Stimulated activated CD8-positive, alpha-beta memory T cell treated with anti-CD3 and anti-CD28 coated beads, Interleukin-7, amount 100 ng/mL, for 48 hours (primary cell): ENCODE measurements at regions not wholly inside any gene's neighbourhood (a gene's known extent, or its start where the extent isn't known, plus 50 kb on each side); places are given as distances from the start of the nearest gene placed in this dataset.
"Not testable (repeated sequence)": the region's sequence is repeated elsewhere in the genome, so short reads cannot be mapped to it uniquely, and the experiment has no call there.

Experiments
- DNase-seq, 2 donors: peaks; one replicate each; pipeline ENCODE4 v3.0.0-alpha.2; 2020; ENCODE audit warnings: low read depth in 1 of 2; ENCODE audit errors: extremely low read depth in 1 of 2

- no peak for DNase-seq
Observed at GRCh38 chrX:13955975-13956374, 73.7 kb downstream of the GEMIN8 start.

- DNase-seq, result no peak
Observed at GRCh38 chrX:13955095-13955647, 74.5 kb downstream of the GEMIN8 start.

DNA sequence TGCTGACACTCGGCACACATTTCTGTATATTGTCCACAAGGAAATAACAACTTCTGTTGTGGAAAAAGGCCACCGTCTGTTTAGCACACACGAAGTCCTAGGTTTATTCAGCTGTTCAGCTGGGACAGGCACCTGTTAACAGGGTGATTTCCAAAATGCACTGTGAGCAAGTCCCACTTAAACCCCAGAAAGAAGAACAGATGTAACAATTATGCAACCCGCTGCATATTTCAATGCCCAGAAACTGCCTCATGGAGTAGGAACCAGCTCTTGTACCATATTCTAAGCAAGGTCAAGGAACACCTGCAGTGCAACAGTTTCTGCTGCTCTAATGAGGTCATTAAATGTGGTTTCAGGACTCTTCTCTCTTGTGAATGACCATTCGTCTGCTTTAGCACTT lies 77.1 kb downstream of the GEMIN8 start:
- DNase-seq, result no peak

DNA sequence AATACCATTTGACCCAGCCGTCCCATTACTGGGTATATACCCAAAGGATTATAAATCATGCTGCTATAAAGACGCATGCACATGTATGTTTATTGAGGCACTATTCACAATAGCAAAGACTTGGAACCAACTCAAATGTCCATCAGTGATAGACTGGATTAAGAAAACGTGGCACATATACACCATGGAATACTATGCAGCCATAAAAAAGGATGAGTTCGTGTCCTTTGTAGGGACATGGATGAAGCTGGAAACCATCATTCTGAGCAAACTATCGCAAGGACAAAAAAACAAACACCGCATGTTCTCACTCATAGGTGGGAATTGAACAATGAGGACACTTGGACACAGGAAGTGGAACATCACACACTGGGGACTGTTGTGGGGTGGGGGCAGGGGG lies 83.5 kb downstream of the GEMIN8 start:
- DNase-seq, result not testable (repeated sequence)

- not testable (repeated sequence) for DNase-seq
Observed at GRCh38 chrX:13945787-13946186, 83.9 kb downstream of the GEMIN8 start.

- no peak for DNase-seq
Observed at GRCh38 chrX:13940671-13941070, 89.0 kb downstream of the GEMIN8 start.

- no peak for DNase-seq
Observed at GRCh38 chrX:13939741-13940597, 89.7 kb downstream of the GEMIN8 start.

DNA sequence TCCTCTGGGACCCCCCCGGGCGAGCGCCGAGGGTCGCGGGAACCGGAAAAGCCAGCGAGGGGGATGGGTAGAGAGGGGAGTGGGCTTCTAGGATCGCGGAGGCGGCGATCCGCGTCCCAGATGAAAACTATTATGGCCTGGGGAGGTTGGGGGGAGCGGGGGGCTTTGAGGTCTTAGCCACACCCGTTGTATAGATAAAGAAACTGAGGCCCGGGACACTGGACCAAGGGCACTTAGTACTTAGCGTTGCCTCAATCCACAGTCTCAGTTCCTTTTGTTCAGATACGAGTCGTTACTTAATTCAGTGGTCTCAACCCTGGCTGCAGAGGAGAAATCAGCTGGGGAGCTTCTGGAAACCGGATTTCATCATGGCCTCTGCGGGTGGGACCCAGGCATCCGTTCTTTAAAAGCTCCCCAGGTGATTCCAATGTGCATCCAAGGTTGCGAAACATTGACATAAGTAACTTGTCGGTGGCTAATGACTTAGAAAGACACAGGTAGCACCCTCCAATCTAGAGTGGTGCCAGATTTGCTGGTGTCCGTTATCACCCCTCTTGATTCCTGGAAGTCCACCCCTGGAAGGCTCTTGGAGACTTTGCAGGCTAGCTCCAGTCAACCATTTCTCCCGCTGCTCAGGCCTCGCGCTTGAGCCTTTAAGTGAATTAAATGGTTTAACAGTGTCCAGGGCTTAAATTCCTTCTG lies 90.7 kb downstream of the GEMIN8 start:
- DNase-seq, result no peak

- no peak for DNase-seq
Observed at GRCh38 chrX:13938051-13938828, 91.5 kb downstream of the GEMIN8 start.

DNA sequence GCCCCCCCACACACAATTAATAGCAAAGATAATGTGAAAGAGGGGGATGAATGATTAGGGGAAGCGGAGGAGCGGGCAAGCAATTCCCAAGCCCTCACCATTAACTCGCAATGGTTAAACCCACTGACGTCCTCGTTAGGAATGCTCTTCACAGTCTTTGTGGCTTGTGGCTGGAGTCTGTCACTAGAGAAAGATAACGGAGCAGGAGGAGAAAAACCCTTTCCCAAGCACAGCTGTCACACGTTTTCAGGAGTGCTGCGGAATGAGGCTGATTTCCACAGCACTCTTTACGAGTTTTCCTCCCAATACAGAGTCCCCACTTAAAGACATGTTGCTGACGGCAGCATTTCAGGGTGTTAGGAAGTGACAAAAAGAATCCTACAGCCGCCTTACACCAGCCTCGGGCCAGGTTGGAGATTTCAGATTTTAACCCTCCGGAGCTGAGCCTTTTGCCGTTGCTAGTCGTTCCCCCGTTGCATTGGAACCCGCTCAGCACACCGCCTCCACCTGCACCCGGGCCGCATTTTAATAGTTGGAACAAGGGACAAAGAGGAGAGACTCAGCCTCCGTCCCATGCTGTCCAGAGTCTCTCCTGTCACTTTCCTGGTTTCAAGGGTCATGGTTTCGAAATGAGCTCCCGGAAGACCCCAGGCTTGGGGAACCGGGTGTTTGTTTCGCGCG lies 92.2 kb downstream of the GEMIN8 start:
- DNase-seq, result no peak

DNA sequence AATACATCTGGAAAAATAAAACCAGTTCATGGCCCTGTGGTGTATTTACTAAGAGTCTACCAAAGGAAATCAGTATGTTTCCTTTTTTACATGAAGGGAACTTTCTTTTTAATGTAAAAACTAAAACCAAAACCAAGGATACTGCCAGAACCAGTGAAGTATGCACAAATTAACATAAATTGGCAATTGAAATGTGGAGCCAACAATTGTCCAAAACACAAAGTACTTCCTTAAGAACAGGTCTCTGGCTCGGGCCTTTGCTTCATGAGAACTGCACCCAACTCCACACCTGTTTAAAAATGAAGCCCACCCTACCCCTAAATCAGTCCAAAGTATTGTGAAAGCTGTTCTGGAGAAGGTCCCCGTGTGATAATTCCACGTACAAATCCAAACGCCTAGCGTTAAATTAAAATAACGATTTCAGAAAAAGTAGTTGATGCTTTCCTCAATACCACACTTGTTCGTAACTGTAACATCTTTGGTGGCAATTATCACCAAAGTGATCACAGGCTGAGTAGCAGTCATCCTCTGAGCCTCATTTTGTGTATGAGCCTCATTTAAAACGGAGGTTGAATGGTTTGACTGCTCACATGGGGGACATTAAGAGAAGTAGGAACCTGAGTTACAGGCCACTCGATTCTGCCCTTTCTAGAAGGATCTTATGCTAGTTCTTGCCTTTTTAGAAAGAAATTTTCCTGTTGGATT lies 93.0 kb downstream of the GEMIN8 start:
- no peak for DNase-seq

GRCh38 chrX:13934731-13935130 lies 95.0 kb downstream of the GEMIN8 start:
- no peak for DNase-seq

DNA sequence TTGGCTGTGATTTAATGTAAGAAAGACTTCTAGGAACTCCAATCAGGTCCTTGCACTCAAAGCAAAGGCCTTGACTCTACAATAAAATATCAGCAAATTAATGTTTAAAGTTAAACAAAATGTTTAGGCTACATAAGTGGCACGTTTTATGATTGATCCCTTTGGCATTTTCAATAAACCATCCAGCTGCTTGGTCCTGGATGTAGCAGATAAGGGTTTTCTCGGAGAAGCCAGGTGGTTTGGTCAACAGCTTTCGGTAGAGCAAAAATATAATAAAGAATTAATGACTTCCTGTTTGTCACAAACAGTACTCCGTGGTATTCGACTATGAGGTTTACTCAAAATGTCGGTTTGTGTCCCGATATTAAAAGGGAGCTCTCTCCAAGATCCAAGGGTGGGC lies 95.8 kb downstream of the GEMIN8 start:
- DNase-seq, result no peak

- DNase-seq, result no peak
Observed at GRCh38 chrX:13933352-13933751, 96.3 kb downstream of the GEMIN8 start.

- no peak for DNase-seq
Observed at GRCh38 chrX:13932416-13932815, 97.3 kb downstream of the GEMIN8 start.

DNA sequence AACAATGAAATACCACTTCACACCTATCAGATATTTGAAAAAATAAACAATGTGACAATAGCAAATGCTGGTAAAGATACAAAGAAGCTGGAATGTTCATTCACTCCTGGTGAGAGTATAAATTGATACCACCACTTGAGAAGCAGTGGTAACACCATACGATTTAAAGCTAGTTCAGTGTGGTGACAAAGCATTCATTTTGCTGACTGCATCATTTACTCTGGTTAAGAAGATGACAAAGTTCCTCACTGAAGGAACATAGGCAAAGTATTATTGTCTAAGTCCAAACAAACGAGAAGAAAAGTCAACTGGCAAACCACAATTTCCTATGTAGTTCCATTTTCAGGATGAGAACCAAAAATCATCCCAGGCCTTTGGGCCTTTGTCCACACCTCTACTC lies 102.5 kb downstream of the GEMIN8 start:
- DNase-seq, result no peak

GRCh38 chrX:13923845-13924244 lies 105.8 kb downstream of the GEMIN8 start:
- DNase-seq, result no peak

DNA sequence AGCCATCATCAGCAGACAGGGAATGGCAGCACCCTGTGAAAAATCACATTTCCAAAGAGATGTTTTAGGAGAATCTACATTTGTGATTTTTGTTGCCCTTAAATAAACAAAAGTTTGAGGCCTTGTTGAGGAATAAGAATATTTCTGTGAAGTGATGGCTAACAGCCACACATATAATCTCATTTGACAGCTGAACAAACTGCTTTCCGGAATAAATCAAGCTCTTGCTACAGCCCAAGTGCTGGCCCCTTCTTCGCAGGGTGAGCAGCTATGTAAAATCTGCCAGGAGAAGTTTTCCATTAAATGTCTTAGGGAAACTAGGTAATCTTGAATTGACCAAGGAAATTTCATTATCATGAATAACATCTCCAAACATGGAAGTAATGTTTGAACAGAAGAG lies 106.4 kb upstream of the GPM6B start:
- DNase-seq, result no peak

DNA sequence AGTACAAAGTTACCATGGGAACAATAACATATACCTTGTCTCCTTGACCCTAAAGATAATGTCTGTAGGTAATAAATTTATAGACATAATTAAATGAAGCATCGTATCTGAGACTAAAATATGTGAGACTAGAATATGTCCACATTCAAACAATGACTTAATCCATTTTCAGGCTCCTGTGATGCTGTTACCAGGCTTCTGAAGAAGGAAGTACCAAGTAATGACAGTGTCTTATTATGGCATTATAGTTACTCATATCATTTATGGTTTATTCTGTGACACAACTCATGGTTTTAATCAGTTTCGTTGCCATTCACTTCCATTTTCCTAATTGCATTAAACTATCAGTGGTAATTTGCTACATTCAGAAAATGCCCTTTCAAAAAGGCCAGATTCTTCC lies 100.6 kb upstream of the GPM6B start:
- no peak for DNase-seq

GRCh38 chrX:13911586-13911985 lies 94.7 kb upstream of the GPM6B start:
- no peak for DNase-seq
